OCI-LY3 (cell line): ENCODE measurements at regions not wholly inside any gene's neighbourhood (a gene's known extent, or its start where the extent isn't known, plus 50 kb on each side); places are given as distances from the start of the nearest gene placed in this dataset.

Source experiments
- CTCF ChIP-seq: fragments of 200-600, 300-600 bp; sonication (generic); IDR thresholded peaks from 2 replicates; pipeline ENCODE4 v1.5.1; 2014; ENCODE audit warnings: antibody characterized with exemption, low read length, low read depth
- EZH2phosphoT487 ChIP-seq: fragments of 200-600 bp; shearing (Covaris generic); IDR thresholded peaks from 2 replicates; pipeline ENCODE4 v1.6.1; 2018; ENCODE audit warnings: antibody characterized with exemption, mixed run types, low read depth

- no peak for TF ChIP-seq CTCF
- no peak for TF ChIP-seq EZH2phosphoT487
Measured at GRCh38 chr5:6915574-6915973, 202.3 kb downstream of the TENT4A start.
